Stomach (tissue), 8 donors: ENCODE measurements at regions not wholly inside any gene's neighbourhood (a gene's known extent, or its start where the extent isn't known, plus 50 kb on each side); places are given as distances from the start of the nearest gene placed in this dataset.

Experiments
- DNase-seq, 2 donors: peaks; one replicate each; pipeline versions ENCODE4 v3.0.0 to v3.0.0-alpha.2; 2013 to 2019
- H3K27ac ChIP-seq, 5 donors: fragments of 200-600 bp in 4 of 5; sonication (generic) in 4 of 5; one replicate each; pipeline ENCODE4 v1.5.1; 2013 to 2019; ENCODE audit warnings: mild to moderate bottlenecking in 1 of 5, moderate library complexity in 1 of 5
- H3K27me3 ChIP-seq, 3 donors: fragments of 200-600 bp; sonication (generic); one replicate each; pipeline ENCODE4 v1.5.1; 2017 to 2019; ENCODE audit warnings: mixed run types in 1 of 3
- H3K36me3 ChIP-seq, 4 donors: fragments of 200-600 bp; sonication (generic); 1 replicate in 3 of 4; 2 replicates in 1 of 4; pipeline ENCODE4 v1.5.1; 2016 to 2019
- H3K4me1 ChIP-seq, 4 donors: fragments of 200-600 bp; sonication (generic); one replicate each; pipeline ENCODE4 v1.5.1; 2016 to 2019
- H3K4me3 ChIP-seq, 4 donors: fragments of 200-600 bp; sonication (generic) in 3 of 4; one replicate each; pipeline ENCODE4 v1.5.1; 2016 to 2019; ENCODE audit warnings: mild to moderate bottlenecking in 1 of 4
- H3K9me3 ChIP-seq, 4 donors: fragments of 200-600 bp; sonication (generic); one replicate each; pipeline ENCODE4 v1.5.1; 2016 to 2019
- EP300 ChIP-seq: sonication (generic); formaldehyde crosslinking; IDR thresholded peaks from one replicate; pipeline ENCODE4 v1.6.1; 2017; ENCODE audit warnings: antibody characterized with exemption
- POLR2A ChIP-seq, 4 donors: fragments of 450-650 bp; IDR thresholded peaks; one replicate each; pipeline ENCODE4 v1.6.1; 2016; ENCODE audit warnings: antibody characterized with exemption in 4 of 4, control low read depth in 2 of 4, mild to moderate bottlenecking in 1 of 4, moderate library complexity in 1 of 4
- POLR2AphosphoS5 ChIP-seq, 3 donors: sonication (generic); formaldehyde crosslinking; IDR thresholded peaks; one replicate each; pipeline ENCODE4 v1.6.1; 2016; ENCODE audit warnings: antibody characterized with exemption in 3 of 3
- WGBS, 5 donors: extraction: QIAGEN DNeasy Blood & Tissue Kit in 3 of 5; methylation state at CpG; one replicate each; pipeline versions ENCODE4 v1.1.5 to v1.1.7; 2013 to 2018; 5-methylcytosine and 5-hydroxymethylcytosine counted together
- intact Hi-C: fragments of 100-400 bp; cut with DNase I; formaldehyde crosslinking; loops from one replicate; pipeline ENCODE4 v1.15.1; 2023; ENCODE audit warnings: low total_unique reads
- TF ChIP-seq, protein P1 (sequence below), 7 experiments: fragments of 450-650 bp in 4 of 7; fragments of 200-600 bp in 3 of 7; sonication (generic) in 3 of 7; IDR thresholded peaks; one replicate each; pipeline ENCODE4 v1.5.1; 2016 to 2019; ENCODE audit warnings: antibody characterized with exemption in 7 of 7, control low read depth in 2 of 7, mild to moderate bottlenecking in 1 of 7
- donor health status: healthy with polysubstance abuse.
- donor health status: Bipolar disorder and iron deficiency.
- donor health status: healthy.

DNA sequence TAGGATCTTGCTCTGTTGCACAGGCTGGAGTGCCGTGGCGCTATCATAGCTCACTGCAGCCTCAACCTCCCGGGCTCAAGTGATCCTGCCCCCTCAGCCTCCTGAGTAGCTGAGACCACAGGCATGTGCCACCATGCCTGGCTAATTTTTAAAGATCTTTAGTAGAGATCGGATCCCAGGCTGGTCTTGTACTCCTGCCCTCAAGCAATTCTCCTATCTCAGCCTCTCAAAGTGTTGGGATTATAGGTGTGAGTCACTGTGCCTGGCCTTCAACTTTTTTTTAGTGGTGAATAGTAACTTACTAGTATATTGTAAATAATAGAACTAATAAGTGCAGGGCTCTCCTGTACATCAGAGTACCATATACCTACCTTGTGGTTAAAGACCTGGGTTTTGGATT, 52.1 kb upstream of the LMTK2 start:
- intact Hi-C loops: no loop called here
- H3K4me3 ChIP-seq: no peak overlapping the region
- TF ChIP-seq POLR2AphosphoS5 (IDR thresholded peaks at IDR 0.05) (no peak), POLR2A (IDR thresholded peaks at IDR 0.05) (no peak), EP300 (no peak)
- TF ChIP-seq, protein P1, sequence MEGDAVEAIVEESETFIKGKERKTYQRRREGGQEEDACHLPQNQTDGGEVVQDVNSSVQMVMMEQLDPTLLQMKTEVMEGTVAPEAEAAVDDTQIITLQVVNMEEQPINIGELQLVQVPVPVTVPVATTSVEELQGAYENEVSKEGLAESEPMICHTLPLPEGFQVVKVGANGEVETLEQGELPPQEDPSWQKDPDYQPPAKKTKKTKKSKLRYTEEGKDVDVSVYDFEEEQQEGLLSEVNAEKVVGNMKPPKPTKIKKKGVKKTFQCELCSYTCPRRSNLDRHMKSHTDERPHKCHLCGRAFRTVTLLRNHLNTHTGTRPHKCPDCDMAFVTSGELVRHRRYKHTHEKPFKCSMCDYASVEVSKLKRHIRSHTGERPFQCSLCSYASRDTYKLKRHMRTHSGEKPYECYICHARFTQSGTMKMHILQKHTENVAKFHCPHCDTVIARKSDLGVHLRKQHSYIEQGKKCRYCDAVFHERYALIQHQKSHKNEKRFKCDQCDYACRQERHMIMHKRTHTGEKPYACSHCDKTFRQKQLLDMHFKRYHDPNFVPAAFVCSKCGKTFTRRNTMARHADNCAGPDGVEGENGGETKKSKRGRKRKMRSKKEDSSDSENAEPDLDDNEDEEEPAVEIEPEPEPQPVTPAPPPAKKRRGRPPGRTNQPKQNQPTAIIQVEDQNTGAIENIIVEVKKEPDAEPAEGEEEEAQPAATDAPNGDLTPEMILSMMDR (IDR thresholded peaks at IDR 0.05): no peak
- no peaks in the 10 kb centered on the region for H3K4me1 ChIP-seq
- peaks cover 0 to 14% (median 0%) of the 10 kb centered on the region in 3 donors for H3K27me3 ChIP-seq
- no peak overlapping the region for H3K27ac ChIP-seq
- H3K9me3 ChIP-seq: no peaks in the 10 kb centered on the region
- no peak for DNase-seq
- WGBS, 5 donors: 72 to 86% (median 80%) methylated on average over 3 to 4 of the region's 4 CpGs
- no peaks in the 10 kb centered on the region for H3K36me3 ChIP-seq

DNA sequence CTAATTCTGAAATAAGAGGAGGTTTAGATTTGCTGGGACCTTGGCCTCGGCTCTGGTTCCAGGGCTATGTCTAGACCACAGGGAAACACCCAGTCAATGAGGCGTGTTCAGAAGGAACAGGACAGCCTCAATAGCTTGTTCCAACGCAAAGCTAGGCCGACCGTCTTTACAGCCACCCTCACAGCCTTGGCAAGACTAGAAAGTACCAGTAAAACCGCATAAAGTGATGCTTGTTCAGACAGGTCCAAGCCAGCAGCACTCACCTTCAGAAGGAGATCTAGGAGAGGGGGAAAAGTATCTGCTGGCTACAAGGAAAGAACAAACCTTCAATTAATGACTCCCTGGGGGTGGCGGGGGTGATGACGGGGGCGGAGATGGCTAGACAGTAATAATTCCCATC, 50.1 kb upstream of the LMTK2 start:
- Histone ChIP-seq H3K36me3 (no peaks in the 10 kb centered on the region), H3K4me1 (no peaks in the 10 kb centered on the region), H3K27me3 (peaks cover 0 to 5% (median 0%) of the 10 kb centered on the region in 3 donors), H3K4me3 (no peak overlapping the region), H3K9me3 (no peaks in the 10 kb centered on the region), H3K27ac (no peak overlapping the region)
- no peak for DNase-seq
- intact Hi-C loops: no loop called here
- WGBS, 5 donors: 70 to 82% (median 79%) methylated on average over 9 of the region's 9 CpGs
- no peak for TF ChIP-seq POLR2AphosphoS5 (IDR thresholded peaks at IDR 0.05)
- TF ChIP-seq, protein P1 (IDR thresholded peaks at IDR 0.05): no peak
- no peak for TF ChIP-seq EP300
- TF ChIP-seq POLR2A (IDR thresholded peaks at IDR 0.05): no peak
